ENCODE measurements at regions not wholly inside any gene's neighbourhood (a gene's known extent, or its start where the extent isn't known, plus 50 kb on each side); places are given as distances from the start of the nearest gene placed in this dataset.
"Not testable (repeated sequence)": the region's sequence is repeated elsewhere in the genome, so short reads cannot be mapped to it uniquely, and the experiment has no call there.

- H3K4me3 ChIP-seq (ENCODE audit: extremely low read depth in 1 of 4, insufficient read depth in 2 of 4, low read depth in 3 of 4, low read length in 4 of 4); POLR2A ChIA-PET (ENCODE audit: partially characterized antibody); H3K79me2 ChIP-seq (ENCODE audit: control insufficient read depth in 1 of 2, insufficient read depth in 2 of 2, low read length in 2 of 2); H3K18ac ChIP-seq (ENCODE audit: extremely low read depth, low read length); H3K4ac ChIP-seq (replicated peaks; ENCODE audit: insufficient read length, low read depth, low read length); H4K20me1 ChIP-seq (replicated peaks in 1 of 2; ENCODE audit: control insufficient read depth in 1 of 2, insufficient read depth in 2 of 2, low read length in 2 of 2); H3K4me2 ChIP-seq (ENCODE audit: insufficient read depth in 1 of 2, low read depth in 2 of 2, low read length in 2 of 2); H2BK120ac ChIP-seq (replicated peaks; ENCODE audit: low read depth, low read length); H3K14ac ChIP-seq (ENCODE audit: insufficient read length); H3K23ac ChIP-seq (ENCODE audit: insufficient read length); H4K91ac ChIP-seq (replicated peaks; ENCODE audit: insufficient read length, low read length); DNase-seq (ENCODE audit: low read depth in 1 of 2, low spot score in 2 of 2); H3K9me3 ChIP-seq (ENCODE audit: insufficient read depth in 2 of 2, low read depth in 1 of 2, low read length in 1 of 2); H2BK12ac ChIP-seq (ENCODE audit: low read depth, low read length); H3K9ac ChIP-seq (replicated peaks in 1 of 4; ENCODE audit: extremely low read depth in 1 of 4, low read depth in 3 of 4, low read length in 3 of 4); H2BK20ac ChIP-seq (ENCODE audit: low read length); H2BK15ac ChIP-seq (ENCODE audit: low read length); H4K8ac ChIP-seq (ENCODE audit: extremely low read depth, insufficient read depth, low read length); H4K5ac ChIP-seq (ENCODE audit: insufficient read length, low read depth, low read length); H3K4me1 ChIP-seq (replicated peaks in 1 of 4; ENCODE audit: control insufficient read depth in 3 of 4, insufficient read depth in 4 of 4, low read length in 3 of 4); H3K27me3 ChIP-seq (replicated peaks in 1 of 4; ENCODE audit: control insufficient read depth in 3 of 4, extremely low read depth in 1 of 4, insufficient read depth in 3 of 4, low read length in 3 of 4); H2AFZ ChIP-seq (ENCODE audit: low read length); H3K27ac ChIP-seq (ENCODE audit: low read depth, low read length); H3K56ac ChIP-seq (replicated peaks; ENCODE audit: insufficient read length, low read depth, low read length); H2BK5ac ChIP-seq (ENCODE audit: low read depth, low read length); H2AK5ac ChIP-seq (ENCODE audit: low read depth, low read length); H3K79me1 ChIP-seq (ENCODE audit: low read depth, low read length); CTCF ChIA-PET (ENCODE audit: partially characterized antibody); FAIRE-seq; H3K23me2 ChIP-seq (ENCODE audit: low read depth, low read length); H3K36me3 ChIP-seq (ENCODE audit: control insufficient read depth in 2 of 4, insufficient read depth in 4 of 4, low read length in 3 of 4): not testable (repeated sequence)
- WGBS, 2 experiments (ENCODE audit: extremely low coverage in 1 of 2, insufficient coverage in 1 of 2, insufficient read length in 1 of 2, insufficient replicate concordance in 2 of 2, low coverage in 1 of 2, low lambda C conversion rate in 2 of 2, missing lambda C conversion rate in 1 of 2) = 87% methylated on average over 1 of the region's 1 CpG; no CpG with 5 or more reads in 1 of the 2 experiments
- TF ChIP-seq KDM1A (IDR thresholded peaks at IDR 0.05; ENCODE audit: borderline replicate concordance, low read length) = peak; percentile 58; the same call in 1 of the 2 replicates
Measured at GRCh38 chr5:19246191-19246590, 741.8 kb downstream of the CDH18 start.

All from H1 (cell line).